AG09309 (cell line): ENCODE measurements at regions not wholly inside any gene's neighbourhood (a gene's known extent, or its start where the extent isn't known, plus 50 kb on each side); places are given as distances from the start of the nearest gene placed in this dataset.

ENCODE experiments used
- DNase-seq: peaks from one replicate; pipeline ENCODE4 v3.0.0-alpha.2; 2010; ENCODE audit warnings: low read depth
- H3K4me3 ChIP-seq: 2 replicates; pipeline ENCODE4 v1.5.1; 2011; ENCODE audit warnings: mild to moderate bottlenecking, low read depth, low read length, moderate library complexity; ENCODE audit not compliant: control insufficient read depth
- CTCF ChIP-seq: IDR thresholded peaks from 2 replicates; pipeline ENCODE4 v1.5.1; 2011; ENCODE audit warnings: mild to moderate bottlenecking, low read depth, low read length, inconsistent platforms; ENCODE audit not compliant: insufficient read depth, control insufficient read depth; ENCODE audit errors: missing control alignments

- DNase-seq: no peak
- H3K4me3 ChIP-seq: no peak overlapping the region
- TF ChIP-seq CTCF: no peak
Observed at GRCh38 chr12:19783547-19784444, 344.5 kb downstream of the AEBP2 start.

GRCh38 chr12:19792028-19792427, 352.7 kb downstream of the AEBP2 start:
- H3K4me3 ChIP-seq: no peak overlapping the region
- no peak for DNase-seq
- TF ChIP-seq CTCF: no peak

- DNase-seq: no peak
- no peak for TF ChIP-seq CTCF
- H3K4me3 ChIP-seq: no peak overlapping the region
Observed at GRCh38 chr12:19794116-19794515, 354.8 kb downstream of the AEBP2 start.

- no peak for DNase-seq
- no peak for TF ChIP-seq CTCF
- no peak overlapping the region for H3K4me3 ChIP-seq
Observed at GRCh38 chr12:19799216-19799615, 359.9 kb downstream of the AEBP2 start.

GRCh38 chr12:19799895-19800602, 360.8 kb downstream of the AEBP2 start:
- TF ChIP-seq CTCF: no peak
- no peak for DNase-seq
- H3K4me3 ChIP-seq: no peak overlapping the region

- TF ChIP-seq CTCF: no peak
- DNase-seq: no peak
- no peak overlapping the region for H3K4me3 ChIP-seq
Observed at GRCh38 chr12:19800884-19801283, 361.6 kb downstream of the AEBP2 start.
